IMR-90 (cell line): ENCODE measurements at regions not wholly inside any gene's neighbourhood (a gene's known extent, or its start where the extent isn't known, plus 50 kb on each side); places are given as distances from the start of the nearest gene placed in this dataset.

Source experiments
- ATAC-seq: fragments of 200-7000 bp; cut with Tn5 transposase; 2 replicates; pipeline ENCODE4 v1.9.1; 2020; ENCODE audit warnings: low read depth, mild to moderate bottlenecking, moderate library complexity
- BruUV-seq: library from RNA; stranded (reverse); fragments of 400-500 nt; replicated peaks from 2 replicates; lab custom pipeline; 2021; lab: Mats Ljungman, UMichigan
- CTCF ChIA-PET: fragments of 300-600 bp; formaldehyde crosslinking; extraction: SDS; loops from one replicate; lab custom pipeline; 2021; ENCODE audit warnings: antibody characterized with exemption; lab: Yijun Ruan, JAX
- POLR2A ChIA-PET: fragments of 300-600 bp; sonication (Branson Sonifier 250); formaldehyde crosslinking; loops from one replicate; lab custom pipeline; 2022; ENCODE audit warnings: antibody characterized with exemption; ENCODE audit not compliant: unreplicated experiment; lab: Charles Lee
- DNase-seq: peaks from one replicate; pipeline ENCODE4 v3.0.0; 2013
- H2AFZ ChIP-seq: replicated peaks from 2 replicates; pipeline ENCODE3; 2013; ENCODE audit warnings: low read length, mild to moderate bottlenecking; ENCODE audit not compliant: poor library complexity
- H2AK5ac ChIP-seq: 2 replicates; pipeline ENCODE4 v1.6.1; 2013; ENCODE audit warnings: low read depth, low read length, inconsistent platforms
- H2AK9ac ChIP-seq: replicated peaks from 2 replicates; pipeline ENCODE3; 2013; ENCODE audit warnings: mild to moderate bottlenecking, low read depth, low read length, moderate library complexity; ENCODE audit not compliant: poor library complexity
- H2BK120ac ChIP-seq: 2 replicates; pipeline ENCODE4 v1.6.1; 2013; ENCODE audit warnings: low read depth, low read length, inconsistent platforms
- H2BK15ac ChIP-seq: 3 replicates; pipeline ENCODE4 v1.6.1; 2013; ENCODE audit warnings: low read depth, low read length, inconsistent platforms
- H2BK20ac ChIP-seq: 2 replicates; pipeline ENCODE4 v1.6.1; 2013; ENCODE audit warnings: low read depth, mild to moderate bottlenecking, inconsistent platforms, low read length, moderate library complexity
- H2BK5ac ChIP-seq: 2 replicates; pipeline ENCODE4 v1.6.1; 2013; ENCODE audit warnings: mild to moderate bottlenecking, low read depth, low read length, inconsistent platforms; ENCODE audit not compliant: poor library complexity, severe bottlenecking
- H3K14ac ChIP-seq: replicated peaks from 2 replicates; pipeline ENCODE4 v1.6.1; 2013; ENCODE audit warnings: low read depth, low read length, inconsistent platforms
- H3K18ac ChIP-seq: 2 replicates; pipeline ENCODE4 v1.6.1; 2013; ENCODE audit warnings: low read depth, low read length, control low read depth
- H3K23ac ChIP-seq: 2 replicates; pipeline ENCODE4 v1.6.1; 2013; ENCODE audit warnings: low read depth, low read length, inconsistent platforms
- H3K27ac ChIP-seq: 2 replicates; pipeline ENCODE4 v1.5.1; 2013; ENCODE audit warnings: mild to moderate bottlenecking, control low read depth, low read length; ENCODE audit not compliant: insufficient read depth
- H3K27me3 ChIP-seq: 2 replicates; pipeline ENCODE4 v1.6.1; 2013; ENCODE audit warnings: low read length; ENCODE audit not compliant: control insufficient read depth, insufficient read depth
- H3K36me3 ChIP-seq: 2 replicates; pipeline ENCODE4 v1.6.1; 2013; ENCODE audit warnings: low read length, mixed read lengths; ENCODE audit not compliant: control insufficient read depth, insufficient read depth
- H3K4ac ChIP-seq: 2 replicates; pipeline ENCODE4 v1.6.1; 2013; ENCODE audit warnings: low read depth, low read length, inconsistent platforms
- H3K4me1 ChIP-seq: 2 replicates; pipeline ENCODE4 v1.6.1; 2013; ENCODE audit warnings: low read length, mixed read lengths; ENCODE audit not compliant: control insufficient read depth, insufficient read depth
- H3K4me2 ChIP-seq: 2 replicates; pipeline ENCODE4 v1.6.1; 2013; ENCODE audit warnings: low read depth, mild to moderate bottlenecking, control low read depth, low read length, moderate library complexity
- H3K4me3 ChIP-seq: 2 replicates; pipeline ENCODE4 v1.5.1; 2013; ENCODE audit warnings: low read depth, mild to moderate bottlenecking, control low read depth, low read length, moderate library complexity; ENCODE audit not compliant: insufficient read depth
- H3K56ac ChIP-seq: 2 replicates; pipeline ENCODE4 v1.6.1; 2013; ENCODE audit warnings: low read length, inconsistent platforms; ENCODE audit not compliant: insufficient read depth; ENCODE audit errors: extremely low read depth
- H3K79me1 ChIP-seq, 2 experiments: 2 replicates each; pipeline ENCODE4 v1.6.1; 2013; ENCODE audit warnings: low read length in 2 of 2, inconsistent platforms in 1 of 2, low read depth in 1 of 2
- H3K9ac ChIP-seq: 2 replicates; pipeline ENCODE4 v1.6.1; 2013; ENCODE audit warnings: low read depth, low read length, control low read depth
- H3K9me1 ChIP-seq: 2 replicates; pipeline ENCODE4 v1.6.1; 2013; ENCODE audit warnings: low read length, inconsistent platforms; ENCODE audit not compliant: insufficient read depth
- H3K9me3 ChIP-seq: 2 replicates; pipeline ENCODE4 v1.6.1; 2013; ENCODE audit warnings: low read length; ENCODE audit not compliant: control insufficient read depth, insufficient read depth
- H4K20me1 ChIP-seq: 2 replicates; pipeline ENCODE4 v1.6.1; 2013; ENCODE audit warnings: low read length, inconsistent platforms; ENCODE audit not compliant: insufficient read depth
- H4K5ac ChIP-seq: 2 replicates; pipeline ENCODE4 v1.6.1; 2013; ENCODE audit warnings: mild to moderate bottlenecking, low read depth, low read length, control low read depth
- H4K8ac ChIP-seq, 2 experiments: 2 replicates each; pipeline ENCODE4 v1.6.1; 2013; ENCODE audit warnings: low read depth in 2 of 2, low read length in 2 of 2, control low read depth in 1 of 2, inconsistent platforms in 1 of 2
- H4K91ac ChIP-seq: 2 replicates; pipeline ENCODE4 v1.6.1; 2013; ENCODE audit warnings: low read depth, low read length, inconsistent platforms; ENCODE audit not compliant: insufficient read depth
- CHD1 ChIP-seq: IDR thresholded peaks from 2 replicates; pipeline ENCODE4 v1.6.1; 2012; ENCODE audit warnings: low read depth, low read length, improper control_type of control experiment
- CTCF ChIP-seq: conservative IDR thresholded peaks from 2 replicates; pipeline ENCODE4 v1.5.1; 2012; ENCODE audit warnings: mild to moderate bottlenecking, low read depth, low read length, improper control_type of control experiment
- MXI1 ChIP-seq: IDR thresholded peaks from 2 replicates; pipeline ENCODE4 v1.6.1; 2012; ENCODE audit warnings: low read depth, mild to moderate bottlenecking, low read length, moderate library complexity, borderline replicate concordance
- POLR2A ChIP-seq: IDR thresholded peaks from 2 replicates; pipeline ENCODE4 v1.6.1; 2012; ENCODE audit warnings: mild to moderate bottlenecking, low read depth, low read length
- USF2 ChIP-seq: fragments of 150-350 bp; IDR thresholded peaks from 2 replicates; pipeline ENCODE4 v1.6.1; 2017; ENCODE audit warnings: mild to moderate bottlenecking, antibody characterized with exemption, low read length, low read depth
- WGBS, 2 experiments: methylation state at CpG; one replicate each; pipeline versions ENCODE4 v1.1.5 to v1.1.7; 2013; ENCODE audit warnings: missing lambda C conversion rate in 2 of 2; ENCODE audit not compliant: insufficient read length in 1 of 2; ENCODE audit errors: extremely low coverage in 2 of 2; 5-methylcytosine and 5-hydroxymethylcytosine counted together
- dilution Hi-C: fragments of 300-500 bp; cut with HindIII; formaldehyde crosslinking; loops from one replicate; pipeline ENCODE4 v1.14.3; 2018; ENCODE audit warnings: low sequenced_read_pairs; ENCODE audit not compliant: unreplicated experiment
- in situ Hi-C: fragments of 300-500 bp; cut with MboI; formaldehyde crosslinking; loops from 3 replicates; pipeline ENCODE4 v1.14.3; 2019; ENCODE audit warnings: low sequenced_read_pairs, inconsistent platforms, mixed read lengths
- intact Hi-C: fragments of 100-400 bp; cut with micrococcal nuclease; formaldehyde crosslinking; loops from 2 replicates; pipeline ENCODE4 v1.10.0; 2022

GRCh38 chr12:61564466-61564865 lies 695.7 kb upstream of the USP15 start:
- intact Hi-C loops, result no loop called here

More at GRCh38 chr12:61564466-61564865, 695.7 kb upstream of the USP15 start:
- no peak overlapping the region for H3K4me3 ChIP-seq
- no TSS peak for BruUV-seq
- no peak overlapping the region for H2BK15ac ChIP-seq
- H2BK5ac ChIP-seq, result no peak overlapping the region
- no peak overlapping the region for H3K27ac ChIP-seq
- no peak overlapping the region for H3K4ac ChIP-seq
- no peak overlapping the region for H3K14ac ChIP-seq
- no peak for TF ChIP-seq CTCF
- no peak for TF ChIP-seq POLR2A
- TF ChIP-seq MXI1, result no peak
- TF ChIP-seq CHD1, result no peak
- TF ChIP-seq USF2, result no peak
- H4K5ac ChIP-seq, result no peak overlapping the region
- no peak overlapping the region for H2AFZ ChIP-seq
- H3K79me1 ChIP-seq, result no peaks in the 10 kb centered on the region
- no peak overlapping the region for H2BK20ac ChIP-seq
- no peak overlapping the region for H3K56ac ChIP-seq
- no peak overlapping the region for H4K8ac ChIP-seq
- ATAC-seq, result no peak
- H3K36me3 ChIP-seq, result no peaks in the 10 kb centered on the region
- DNase-seq, result no peak
- WGBS, 2 experiments, result no CpG with 5 or more reads among the region's 3 CpGs
- no peak overlapping the region for H3K9ac ChIP-seq
- H3K9me1 ChIP-seq, result no peaks in the 10 kb centered on the region
- H3K23ac ChIP-seq, result no peak overlapping the region
- dilution Hi-C loops, result no loop called here
- no peaks in the 10 kb centered on the region for H3K4me1 ChIP-seq
- H3K27me3 ChIP-seq, result no peaks in the 10 kb centered on the region
- H2AK5ac ChIP-seq, result no peak overlapping the region
- H3K9me3 ChIP-seq, result no peaks in the 10 kb centered on the region
- no peak overlapping the region for H2BK120ac ChIP-seq
- ChIA-PET CTCF (no interaction called here), POLR2A (no interaction called here)
- H3K18ac ChIP-seq, result no peak overlapping the region
- H4K20me1 ChIP-seq, result no peaks in the 10 kb centered on the region
- in situ Hi-C loops, result no loop called here
- H3K4me2 ChIP-seq, result no peak overlapping the region
- H4K91ac ChIP-seq, result no peak overlapping the region
- H2AK9ac ChIP-seq, result no peak overlapping the region
